Ishikawa (cell line): ENCODE measurements at regions not wholly inside any gene's neighbourhood (a gene's known extent, or its start where the extent isn't known, plus 50 kb on each side); places are given as distances from the start of the nearest gene placed in this dataset.

Experiments
- CEBPB ChIP-seq: IDR thresholded peaks from 2 replicates; pipeline ENCODE4 v1.6.1; 2012
- CREB1 ChIP-seq: IDR thresholded peaks from 2 replicates; pipeline ENCODE4 v1.6.1; 2012; ENCODE audit warnings: low read depth
- EGR1 ChIP-seq: IDR thresholded peaks from 2 replicates; pipeline ENCODE4 v1.6.1; 2012
- EP300 ChIP-seq: IDR thresholded peaks from 2 replicates; pipeline ENCODE4 v1.6.1; 2012; ENCODE audit warnings: borderline replicate concordance
- FOXM1 ChIP-seq: IDR thresholded peaks from 2 replicates; pipeline ENCODE4 v1.6.1; 2012; ENCODE audit warnings: low read depth, borderline replicate concordance
- NFIC ChIP-seq: IDR thresholded peaks from 2 replicates; pipeline ENCODE4 v1.6.1; 2012
- RAD21 ChIP-seq: IDR thresholded peaks from 2 replicates; pipeline ENCODE4 v1.6.1; 2012; ENCODE audit warnings: low read depth
- TAF1 ChIP-seq: IDR thresholded peaks from 2 replicates; pipeline ENCODE4 v1.6.1; 2012; ENCODE audit warnings: low read depth, mild to moderate bottlenecking
- TCF12 ChIP-seq: IDR thresholded peaks from 2 replicates; pipeline ENCODE4 v1.6.1; 2012; ENCODE audit warnings: low read depth
- TEAD4 ChIP-seq: IDR thresholded peaks from 2 replicates; pipeline ENCODE4 v1.6.1; 2012
- YY1 ChIP-seq: IDR thresholded peaks from 2 replicates; pipeline ENCODE4 v1.6.1; 2012; ENCODE audit warnings: low read depth
- ZBTB7A ChIP-seq: IDR thresholded peaks from 2 replicates; pipeline ENCODE4 v1.6.1; 2012; ENCODE audit warnings: low read depth
- TF ChIP-seq, protein P1 (sequence below): IDR thresholded peaks from 2 replicates; pipeline ENCODE4 v1.6.1; 2012
- TF ChIP-seq, protein P2 (sequence below): IDR thresholded peaks from 2 replicates; pipeline ENCODE4 v1.6.1; 2012; ENCODE audit warnings: low read depth, mild to moderate bottlenecking
- TF ChIP-seq, protein P3 (sequence below): IDR thresholded peaks from 2 replicates; pipeline ENCODE4 v1.6.1; 2012

DNA sequence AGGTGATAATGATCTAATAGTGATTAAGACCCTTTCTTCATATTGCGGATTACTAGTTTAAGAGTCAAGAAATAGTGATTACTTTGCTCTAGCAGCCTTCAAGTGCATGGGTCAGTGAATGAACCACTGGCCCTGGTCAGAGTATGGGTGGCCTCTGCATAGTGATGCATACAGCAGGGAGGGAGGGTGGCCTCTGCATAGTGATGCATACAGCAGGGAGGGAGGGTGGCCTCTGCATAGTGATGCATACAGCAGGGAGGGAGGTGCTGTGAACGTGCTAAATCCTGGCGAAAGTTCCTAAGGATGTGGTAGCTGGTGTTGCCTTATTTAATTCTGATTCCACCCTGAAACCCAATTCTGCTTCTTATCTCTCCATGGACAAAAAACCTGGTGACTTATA, 246.7 kb upstream of the ARSJ start:
- no peak for TF ChIP-seq TAF1
- TF ChIP-seq, protein P1, sequence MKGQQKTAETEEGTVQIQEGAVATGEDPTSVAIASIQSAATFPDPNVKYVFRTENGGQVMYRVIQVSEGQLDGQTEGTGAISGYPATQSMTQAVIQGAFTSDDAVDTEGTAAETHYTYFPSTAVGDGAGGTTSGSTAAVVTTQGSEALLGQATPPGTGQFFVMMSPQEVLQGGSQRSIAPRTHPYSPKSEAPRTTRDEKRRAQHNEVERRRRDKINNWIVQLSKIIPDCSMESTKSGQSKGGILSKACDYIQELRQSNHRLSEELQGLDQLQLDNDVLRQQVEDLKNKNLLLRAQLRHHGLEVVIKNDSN, result no peak
- no peak for TF ChIP-seq TCF12
- TF ChIP-seq RAD21, result no peak

DNA sequence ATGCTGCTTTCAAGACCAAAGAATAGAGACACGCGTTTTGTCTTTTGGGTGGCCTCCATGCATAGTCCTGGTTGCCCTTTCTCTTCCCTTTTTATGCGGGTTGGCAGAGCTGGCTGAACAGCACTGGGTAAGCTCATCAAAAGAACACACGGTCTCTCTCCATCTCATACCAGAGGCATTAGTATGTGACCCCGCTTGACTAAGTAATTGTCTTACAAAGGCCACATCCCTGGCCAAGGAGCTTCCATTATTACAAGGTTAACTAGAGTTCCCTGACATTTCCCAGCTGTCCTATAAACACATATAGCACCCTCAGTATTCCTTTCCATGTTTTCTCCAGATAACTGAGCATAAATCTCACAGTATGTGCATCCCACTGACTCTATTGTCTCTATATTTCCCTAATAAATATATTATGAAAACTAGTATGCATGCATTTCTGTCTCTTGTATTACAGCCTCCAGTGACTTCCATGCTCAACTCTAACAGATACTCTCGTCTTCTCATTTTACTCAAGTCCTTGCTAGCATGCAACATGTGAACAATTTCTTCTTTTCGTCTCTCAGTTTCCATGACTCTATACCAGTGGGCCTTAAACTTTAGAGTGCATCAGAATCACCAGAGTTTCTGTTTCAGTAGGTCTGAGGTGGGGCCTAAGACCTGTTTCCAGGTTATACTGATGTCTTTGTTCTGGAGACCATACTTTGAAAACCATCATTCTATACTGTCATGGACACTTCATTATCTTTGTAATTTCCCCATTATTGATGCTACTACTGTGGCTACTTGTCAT, 247.7 kb upstream of the ARSJ start:
- TF ChIP-seq TAF1 (no peak), RAD21 (no peak), CEBPB (no peak), CREB1 (no peak), NFIC (no peak), EGR1 (no peak), FOXM1 (no peak), TCF12 (no peak)
- TF ChIP-seq, protein P2, sequence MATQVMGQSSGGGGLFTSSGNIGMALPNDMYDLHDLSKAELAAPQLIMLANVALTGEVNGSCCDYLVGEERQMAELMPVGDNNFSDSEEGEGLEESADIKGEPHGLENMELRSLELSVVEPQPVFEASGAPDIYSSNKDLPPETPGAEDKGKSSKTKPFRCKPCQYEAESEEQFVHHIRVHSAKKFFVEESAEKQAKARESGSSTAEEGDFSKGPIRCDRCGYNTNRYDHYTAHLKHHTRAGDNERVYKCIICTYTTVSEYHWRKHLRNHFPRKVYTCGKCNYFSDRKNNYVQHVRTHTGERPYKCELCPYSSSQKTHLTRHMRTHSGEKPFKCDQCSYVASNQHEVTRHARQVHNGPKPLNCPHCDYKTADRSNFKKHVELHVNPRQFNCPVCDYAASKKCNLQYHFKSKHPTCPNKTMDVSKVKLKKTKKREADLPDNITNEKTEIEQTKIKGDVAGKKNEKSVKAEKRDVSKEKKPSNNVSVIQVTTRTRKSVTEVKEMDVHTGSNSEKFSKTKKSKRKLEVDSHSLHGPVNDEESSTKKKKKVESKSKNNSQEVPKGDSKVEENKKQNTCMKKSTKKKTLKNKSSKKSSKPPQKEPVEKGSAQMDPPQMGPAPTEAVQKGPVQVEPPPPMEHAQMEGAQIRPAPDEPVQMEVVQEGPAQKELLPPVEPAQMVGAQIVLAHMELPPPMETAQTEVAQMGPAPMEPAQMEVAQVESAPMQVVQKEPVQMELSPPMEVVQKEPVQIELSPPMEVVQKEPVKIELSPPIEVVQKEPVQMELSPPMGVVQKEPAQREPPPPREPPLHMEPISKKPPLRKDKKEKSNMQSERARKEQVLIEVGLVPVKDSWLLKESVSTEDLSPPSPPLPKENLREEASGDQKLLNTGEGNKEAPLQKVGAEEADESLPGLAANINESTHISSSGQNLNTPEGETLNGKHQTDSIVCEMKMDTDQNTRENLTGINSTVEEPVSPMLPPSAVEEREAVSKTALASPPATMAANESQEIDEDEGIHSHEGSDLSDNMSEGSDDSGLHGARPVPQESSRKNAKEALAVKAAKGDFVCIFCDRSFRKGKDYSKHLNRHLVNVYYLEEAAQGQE, result no peak
- TF ChIP-seq, protein P3, sequence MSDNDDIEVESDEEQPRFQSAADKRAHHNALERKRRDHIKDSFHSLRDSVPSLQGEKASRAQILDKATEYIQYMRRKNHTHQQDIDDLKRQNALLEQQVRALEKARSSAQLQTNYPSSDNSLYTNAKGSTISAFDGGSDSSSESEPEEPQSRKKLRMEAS, result no peak

DNA sequence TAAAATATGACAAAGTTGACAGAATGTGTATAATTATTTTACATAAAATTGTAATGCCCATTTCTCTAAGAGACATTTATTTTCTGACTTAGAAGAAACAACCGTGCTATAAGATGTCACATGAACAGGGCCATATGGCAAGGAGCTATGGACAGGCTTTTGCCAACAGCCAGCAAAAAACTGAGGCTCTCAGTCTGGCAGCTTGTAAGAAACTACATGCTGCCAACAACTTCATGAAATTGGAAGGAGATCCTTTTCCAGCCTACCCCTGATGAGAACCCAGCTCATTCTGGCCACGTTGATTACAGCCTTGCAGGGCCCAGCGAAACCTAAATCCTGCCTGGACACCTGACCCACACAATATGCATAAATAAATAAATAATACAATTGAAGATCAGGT, 250.3 kb upstream of the ARSJ start:
- TF ChIP-seq TCF12 (no peak), NFIC (no peak)

DNA sequence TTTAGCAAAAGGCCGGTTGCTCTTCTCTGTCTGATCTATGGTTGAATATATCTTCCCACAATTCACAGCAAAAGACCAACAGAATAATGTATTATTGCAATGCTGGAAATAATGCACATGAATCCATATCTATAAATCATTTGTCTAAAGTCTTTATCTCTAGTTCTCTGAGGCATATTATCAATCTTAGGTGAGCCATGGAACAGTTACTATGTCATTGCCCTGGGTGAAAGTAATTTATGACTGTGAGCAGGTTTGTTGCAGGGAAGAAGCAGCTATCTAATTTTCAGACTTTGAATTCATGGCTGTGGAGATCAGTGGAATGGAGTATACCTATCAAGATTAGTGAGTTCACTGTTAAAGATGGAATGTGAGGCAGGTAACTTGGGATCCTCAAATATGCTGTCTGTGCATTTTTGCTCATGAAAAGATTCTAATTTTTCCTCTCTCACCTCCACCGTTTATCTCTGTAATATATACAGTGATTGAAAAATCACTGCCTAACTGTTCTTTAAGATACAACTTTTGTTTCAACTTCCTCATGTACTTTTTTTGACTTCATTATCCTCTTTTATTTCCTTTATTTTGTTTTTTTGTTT, 256.8 kb upstream of the ARSJ start:
- TF ChIP-seq CEBPB (no peak), TCF12 (no peak), RAD21 (no peak), ZBTB7A (no peak), TAF1 (no peak), EP300 (no peak), TEAD4 (no peak), FOXM1 (no peak), NFIC (no peak), YY1 (no peak), EGR1 (no peak), CREB1 (no peak)
- TF ChIP-seq, protein P2, result no peak
- TF ChIP-seq, protein P1, result no peak
- TF ChIP-seq, protein P3, result no peak

DNA sequence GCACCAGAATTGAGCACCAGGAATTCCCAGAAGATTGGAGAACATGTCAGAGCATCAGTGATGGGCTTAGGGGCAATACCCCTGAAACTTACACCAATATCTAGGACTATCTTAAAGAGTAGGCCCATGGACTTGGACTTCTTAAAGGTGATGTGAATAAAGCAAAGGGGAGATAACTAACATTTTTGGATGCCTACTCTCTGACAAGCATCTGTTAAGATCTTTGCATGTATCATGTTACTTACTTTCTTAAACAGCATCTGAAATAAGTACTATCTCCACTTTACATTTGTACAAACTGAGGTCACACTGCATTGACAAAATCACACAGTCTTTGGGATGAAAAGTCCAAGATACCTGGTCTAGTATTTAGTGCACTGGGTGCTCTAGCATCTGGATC, 258.6 kb upstream of the ARSJ start:
- TF ChIP-seq CEBPB, result no peak
- TF ChIP-seq TAF1, result no peak
- no peak for TF ChIP-seq TCF12
- TF ChIP-seq NFIC, result no peak
- TF ChIP-seq, protein P2, result no peak
- no peak for TF ChIP-seq EP300
- no peak for TF ChIP-seq CREB1
- TF ChIP-seq, protein P3, result no peak
- TF ChIP-seq EGR1, result no peak
- no peak for TF ChIP-seq ZBTB7A
- TF ChIP-seq RAD21, result no peak
- no peak for TF ChIP-seq TEAD4
- no peak for TF ChIP-seq YY1
- TF ChIP-seq, protein P1, result no peak
- no peak for TF ChIP-seq FOXM1
